DOHH2 (cell line): ENCODE measurements at regions not wholly inside any gene's neighbourhood (a gene's known extent, or its start where the extent isn't known, plus 50 kb on each side); places are given as distances from the start of the nearest gene placed in this dataset.

Experiments used
- H3F3A ChIP-seq: fragments of 200-600 bp; sonication (generic), shearing (Covaris generic); 2 replicates; pipeline ENCODE4 v1.6.0; 2016; ENCODE audit warnings: antibody characterized with exemption, mild to moderate bottlenecking; ENCODE audit not compliant: control insufficient read depth, insufficient read depth
- H3K27ac ChIP-seq: fragments of 200-600 bp; sonication (generic); 2 replicates; pipeline ENCODE4 v1.5.1; 2014; ENCODE audit warnings: low read depth, mild to moderate bottlenecking, low read length, moderate library complexity
- H3K27me3 ChIP-seq: fragments of 200-600 bp; sonication (generic); 2 replicates; pipeline ENCODE4 v1.6.1; 2014; ENCODE audit warnings: mild to moderate bottlenecking, low read length, mixed read lengths; ENCODE audit not compliant: control insufficient read depth
- H3K36me3 ChIP-seq: fragments of 200-600 bp; sonication (generic); 2 replicates; pipeline ENCODE4 v1.6.1; 2014; ENCODE audit warnings: mild to moderate bottlenecking, low read length, moderate library complexity, mixed read lengths; ENCODE audit not compliant: control insufficient read depth
- H3K4me1 ChIP-seq: fragments of 200-600 bp; sonication (generic); 2 replicates; pipeline ENCODE4 v1.6.1; 2014; ENCODE audit warnings: mild to moderate bottlenecking, low read length, mixed read lengths; ENCODE audit not compliant: control insufficient read depth
- H3K4me2 ChIP-seq: fragments of 200-600 bp; sonication (generic); 2 replicates; pipeline ENCODE4 v1.6.0; 2014; ENCODE audit warnings: mild to moderate bottlenecking, low read length, moderate library complexity
- H3K4me3 ChIP-seq: fragments of 200-600 bp; sonication (generic); 2 replicates; pipeline ENCODE4 v1.5.1; 2014; ENCODE audit warnings: mild to moderate bottlenecking, low read length, mixed read lengths
- H3K79me2 ChIP-seq: fragments of 200-600 bp; sonication (generic); 2 replicates; pipeline ENCODE4 v1.6.1; 2014; ENCODE audit warnings: mild to moderate bottlenecking, low read length, mixed read lengths; ENCODE audit not compliant: control insufficient read depth
- H3K9me2 ChIP-seq: fragments of 200-600 bp; sonication (generic); replicated peaks from 2 replicates; pipeline ENCODE4 v1.6.1; 2014; ENCODE audit warnings: mild to moderate bottlenecking, low read length, mixed read lengths; ENCODE audit not compliant: control insufficient read depth
- H3K9me3 ChIP-seq: fragments of 200-600 bp; sonication (generic); 2 replicates; pipeline ENCODE4 v1.6.1; 2014; ENCODE audit warnings: antibody characterized with exemption, low read length, mixed read lengths; ENCODE audit not compliant: control insufficient read depth, insufficient read depth
- H4K20me1 ChIP-seq: fragments of 200-600 bp; sonication (generic); 2 replicates; pipeline ENCODE4 v1.6.0; 2014; ENCODE audit warnings: low read depth, mild to moderate bottlenecking, antibody characterized with exemption, low read length, moderate library complexity; ENCODE audit not compliant: control insufficient read depth, insufficient read depth
- CTCF ChIP-seq: fragments of 200-600 bp; sonication (generic); IDR thresholded peaks from one replicate; pipeline ENCODE4 v1.5.1; 2014; ENCODE audit warnings: antibody characterized with exemption, mild to moderate bottlenecking, low read depth, low read length; ENCODE audit not compliant: poor library complexity, severe bottlenecking
- EZH2phosphoT487 ChIP-seq: fragments of 200-600 bp; sonication (generic); IDR thresholded peaks from 2 replicates; pipeline ENCODE4 v1.6.1; 2017; ENCODE audit warnings: borderline replicate concordance, mild to moderate bottlenecking, antibody characterized with exemption, low read length, moderate library complexity, mixed read lengths

- no peak overlapping the region for H3K4me3 ChIP-seq
- no peaks in the 10 kb centered on the region for H3K27me3 ChIP-seq
- no peak for TF ChIP-seq CTCF
- TF ChIP-seq EZH2phosphoT487, result no peak
- no peaks in the 10 kb centered on the region for H3K79me2 ChIP-seq
- H3K9me2 ChIP-seq, result no peaks in the 10 kb centered on the region
- no peaks in the 10 kb centered on the region for H3K36me3 ChIP-seq
- no peaks in the 10 kb centered on the region for H3K9me3 ChIP-seq
- no peak overlapping the region for H3K4me2 ChIP-seq
- H3K4me1 ChIP-seq, result no peaks in the 10 kb centered on the region
- H3F3A ChIP-seq, result no peaks in the 10 kb centered on the region
- H4K20me1 ChIP-seq, result no peaks in the 10 kb centered on the region
- no peak overlapping the region for H3K27ac ChIP-seq
These were observed 181.9 kb downstream of the RBFOX3 start for GRCh38 chr17:79428988-79429387.

- Histone ChIP-seq H3K4me3 (no peak overlapping the region), H3K27ac (no peak overlapping the region), H3K4me2 (no peak overlapping the region), H4K20me1 (no peaks in the 10 kb centered on the region), H3K27me3 (no peaks in the 10 kb centered on the region), H3F3A (no peaks in the 10 kb centered on the region), H3K9me2 (no peaks in the 10 kb centered on the region), H3K79me2 (no peaks in the 10 kb centered on the region), H3K9me3 (no peaks in the 10 kb centered on the region), H3K4me1 (no peaks in the 10 kb centered on the region), H3K36me3 (no peaks in the 10 kb centered on the region)
- TF ChIP-seq CTCF (no peak), EZH2phosphoT487 (no peak)
These were observed 183.0 kb downstream of the RBFOX3 start for GRCh38 chr17:79427621-79428539.

- Histone ChIP-seq H3K79me2 (no peaks in the 10 kb centered on the region), H4K20me1 (no peaks in the 10 kb centered on the region), H3K27ac (no peak overlapping the region), H3F3A (no peaks in the 10 kb centered on the region), H3K4me1 (no peaks in the 10 kb centered on the region), H3K9me2 (no peaks in the 10 kb centered on the region), H3K36me3 (no peaks in the 10 kb centered on the region), H3K27me3 (no peaks in the 10 kb centered on the region), H3K4me2 (no peak overlapping the region), H3K4me3 (no peak overlapping the region), H3K9me3 (no peaks in the 10 kb centered on the region)
- no peak for TF ChIP-seq EZH2phosphoT487
- no peak for TF ChIP-seq CTCF
These were observed 185.2 kb downstream of the RBFOX3 start for GRCh38 chr17:79425686-79426085.
